Right lobe of liver (tissue), 6 donors: ENCODE measurements at regions not wholly inside any gene's neighbourhood (a gene's known extent, or its start where the extent isn't known, plus 50 kb on each side); places are given as distances from the start of the nearest gene placed in this dataset.

Experiments
- ATAC-seq, 4 donors: fragments of 200-7000 bp; cut with Tn5 transposase; one replicate each; pipeline ENCODE4 v1.9.1; 2020; ENCODE audit warnings: mild to moderate bottlenecking in 4 of 4, moderate library complexity in 4 of 4
- DNase-seq, 3 donors: peaks; one replicate each; pipeline ENCODE4 v3.0.0-alpha.2; 2020
- H3K27ac ChIP-seq, 3 donors: fragments of 200-600 bp; one replicate each; pipeline ENCODE4 v1.8.0; 2022
- H3K27me3 ChIP-seq, 2 donors: fragments of 200-600 bp; one replicate each; pipeline ENCODE4 v1.8.0; 2022
- H3K36me3 ChIP-seq, 4 donors: fragments of 200-600 bp; sonication (generic) in 1 of 4; one replicate each; pipeline versions ENCODE4 v1.5.1 to v1.8.0; 2017 to 2022; ENCODE audit warnings: control low read depth in 1 of 4
- H3K4me1 ChIP-seq, 4 donors: fragments of 200-600 bp; sonication (generic) in 1 of 4; one replicate each; pipeline versions ENCODE4 v1.5.1 to v1.8.0; 2017 to 2022; ENCODE audit warnings: control low read depth in 1 of 4
- H3K4me3 ChIP-seq, 3 donors: fragments of 200-600 bp; one replicate each; pipeline ENCODE4 v1.8.0; 2022
- H3K9me3 ChIP-seq, 4 donors: fragments of 200-600 bp; sonication (generic) in 1 of 4; one replicate each; pipeline versions ENCODE4 v1.5.1 to v1.8.0; 2017 to 2022; ENCODE audit warnings: control low read depth in 1 of 4
- CTCF ChIP-seq, 4 donors: fragments of 200-600 bp in 3 of 4; fragments of 450-650 bp in 1 of 4; IDR thresholded peaks; one replicate each; pipeline versions ENCODE4 v1.5.1 to v1.8.0; 2016 to 2022; ENCODE audit warnings: antibody characterized with exemption in 4 of 4, mild to moderate bottlenecking in 2 of 4
- POLR2A ChIP-seq: fragments of 450-650 bp; IDR thresholded peaks from one replicate; pipeline ENCODE4 v1.6.1; 2017; ENCODE audit warnings: antibody characterized with exemption, mild to moderate bottlenecking
- WGBS: methylation state at CpG from one replicate; pipeline ENCODE4 v1.1.6; 2018; ENCODE audit warnings: low coverage, low lambda C conversion rate; ENCODE audit not compliant: insufficient coverage; ENCODE audit errors: missing lambda C conversion rate; 5-methylcytosine and 5-hydroxymethylcytosine counted together
- intact Hi-C, 2 donors: fragments of 100-400 bp; cut with DNase I; formaldehyde crosslinking; loops; one replicate each; pipeline versions ENCODE4 v1.11.2 to v1.14.1; 2022
- donor health status: DM: no; HTN: yes; CAD: no.
- donor health status: DM: no; HTN: no; CAD: no.
- donor health status: DM: no; HTN: no; CAD: no.
- donor health status: DM: no; HTN: yes; CAD: no.
- donor health status: DM: no; HTN: yes; CAD: no.

GRCh38 chr16:6155271-6155670 lies 1057.7 kb upstream of the EEF2KMT start:
- Histone ChIP-seq H3K4me1 (no peaks in the 10 kb centered on the region), H3K9me3 (no peaks in the 10 kb centered on the region), H3K4me3 (no peak overlapping the region), H3K27ac (no peak overlapping the region), H3K36me3 (no peaks in the 10 kb centered on the region), H3K27me3 (no peaks in the 10 kb centered on the region)
- intact Hi-C loops, result no loop called here
- ATAC-seq, result no peak
- TF ChIP-seq CTCF (IDR thresholded peaks at IDR 0.05) (no peak), POLR2A (no peak)
- WGBS, result 51% methylated on average over 2 of the region's 9 CpGs
- no peak for DNase-seq

- no peak for ATAC-seq
- H3K9me3 ChIP-seq, result no peaks in the 10 kb centered on the region
- H3K27ac ChIP-seq, result no peak overlapping the region
- H3K4me1 ChIP-seq, result no peaks in the 10 kb centered on the region
- no peaks in the 10 kb centered on the region for H3K36me3 ChIP-seq
- TF ChIP-seq POLR2A, result no peak
- TF ChIP-seq CTCF (IDR thresholded peaks at IDR 0.05), result no peak
- H3K4me3 ChIP-seq, result no peak overlapping the region
- intact Hi-C loops, result no loop called here
- no peak for DNase-seq
- no peaks in the 10 kb centered on the region for H3K27me3 ChIP-seq
- WGBS, result 71% methylated on average over 5 of the region's 5 CpGs
These were observed 1056.3 kb upstream of the EEF2KMT start for GRCh38 chr16:6153901-6154300.

DNA sequence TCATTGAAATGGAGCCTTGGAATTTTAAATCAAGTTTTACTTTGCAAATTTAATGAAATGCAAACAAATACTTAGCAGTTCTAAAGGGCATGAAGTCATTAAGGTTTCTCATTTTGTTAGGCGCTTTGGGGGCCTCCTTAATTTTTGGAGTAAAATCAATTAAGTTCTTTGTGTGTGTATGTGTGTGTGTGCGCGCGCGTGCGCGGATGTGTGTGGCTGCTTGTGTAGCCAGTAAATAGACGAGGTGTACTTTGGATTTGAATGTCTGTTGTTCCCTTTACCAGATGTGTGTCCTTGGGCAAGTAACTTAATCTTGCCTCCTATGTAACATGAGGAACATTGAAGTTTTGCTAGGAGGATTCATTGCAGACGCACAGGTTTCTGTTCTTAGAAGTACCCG lies 1051.4 kb upstream of the EEF2KMT start:
- Histone ChIP-seq H3K9me3 (no peaks in the 10 kb centered on the region), H3K27me3 (no peaks in the 10 kb centered on the region), H3K4me3 (no peak overlapping the region), H3K36me3 (no peaks in the 10 kb centered on the region), H3K27ac (no peak overlapping the region), H3K4me1 (no peaks in the 10 kb centered on the region)
- 68% methylated on average over 10 of the region's 10 CpGs for whole genome bisulfite sequencing
- TF ChIP-seq POLR2A, result no peak
- no peak for TF ChIP-seq CTCF (IDR thresholded peaks at IDR 0.05)
- DNase-seq, result no peak
- intact Hi-C loops, result no loop called here
- ATAC-seq, result no peak

GRCh38 chr16:6148361-6148760 lies 1050.8 kb upstream of the EEF2KMT start:
- intact Hi-C loops, result no loop called here
- Histone ChIP-seq H3K4me3 (no peak overlapping the region), H3K27me3 (no peaks in the 10 kb centered on the region), H3K36me3 (no peaks in the 10 kb centered on the region), H3K4me1 (no peaks in the 10 kb centered on the region), H3K9me3 (no peaks in the 10 kb centered on the region), H3K27ac (no peak overlapping the region)
- TF ChIP-seq POLR2A (no peak), CTCF (IDR thresholded peaks at IDR 0.05) (no peak)
- 30% methylated on average over 2 of the region's 2 CpGs for WGBS
- ATAC-seq (no peak), DNase-seq (no peak)

DNA sequence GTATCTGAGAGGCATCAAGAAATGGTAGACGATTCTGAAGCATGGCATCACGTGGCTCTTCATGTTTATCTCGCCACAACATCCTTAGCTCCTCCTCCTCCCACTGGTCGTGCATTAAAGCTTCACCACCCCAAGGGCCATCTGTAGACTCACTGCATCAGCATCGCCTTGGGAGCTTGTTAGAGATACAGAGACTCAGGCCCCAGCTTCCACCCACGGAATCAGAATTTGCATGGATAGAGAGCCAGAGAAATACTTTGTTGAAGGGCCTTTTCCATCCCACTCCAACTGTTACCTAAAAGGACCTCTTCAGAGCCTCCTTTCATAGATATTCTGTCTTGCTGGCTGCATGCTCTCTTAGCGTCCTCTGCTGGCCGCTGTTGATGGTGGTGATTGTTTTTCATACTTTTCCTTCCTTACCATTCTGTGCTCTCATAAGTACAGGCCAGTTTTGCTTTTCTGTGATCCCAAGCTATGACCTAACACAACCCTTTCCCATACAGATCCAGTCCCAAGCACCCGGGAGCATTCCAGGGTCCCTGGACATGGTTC lies 1049.4 kb upstream of the EEF2KMT start:
- DNase-seq (no peak), ATAC-seq (no peak)
- H3K36me3 ChIP-seq, result no peaks in the 10 kb centered on the region
- no peaks in the 10 kb centered on the region for H3K4me1 ChIP-seq
- H3K27me3 ChIP-seq, result no peaks in the 10 kb centered on the region
- no peak overlapping the region for H3K4me3 ChIP-seq
- no peaks in the 10 kb centered on the region for H3K9me3 ChIP-seq
- 29% methylated on average over 8 of the region's 9 CpGs for WGBS
- intact Hi-C loops, result no loop called here
- TF ChIP-seq POLR2A (no peak), CTCF (IDR thresholded peaks at IDR 0.05) (no peak)
- H3K27ac ChIP-seq, result no peak overlapping the region
